ENCODE measurements at regions not wholly inside any gene's neighbourhood (a gene's known extent, or its start where the extent isn't known, plus 50 kb on each side); places are given as distances from the start of the nearest gene placed in this dataset.
"Not testable (repeated sequence)": the region's sequence is repeated elsewhere in the genome, so short reads cannot be mapped to it uniquely, and the experiment has no call there.

- no peak for DNase-seq (ENCODE audit: low read depth)
Measured at GRCh38 chr14:55897031-55897430, 221.2 kb upstream of the PELI2 start.

DNA sequence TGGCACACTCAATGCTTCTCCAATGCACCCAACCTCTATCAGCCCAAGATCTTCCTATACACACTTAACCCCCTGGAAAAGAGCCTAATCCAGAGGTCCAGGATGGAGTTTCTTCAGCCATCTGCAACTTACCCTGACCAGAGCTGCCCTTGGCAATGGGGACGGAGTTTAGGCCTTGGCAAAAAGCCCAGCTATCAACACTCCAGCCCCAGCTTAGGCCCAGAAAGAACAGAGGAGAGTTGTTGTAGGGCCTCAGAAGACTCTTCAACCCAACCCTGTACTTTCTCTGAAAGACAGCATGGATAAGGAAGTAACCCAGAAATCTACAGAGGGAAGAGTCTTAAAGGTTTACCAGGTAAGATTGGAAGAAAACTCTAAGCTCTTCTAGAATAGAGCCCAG lies 219.3 kb upstream of the PELI2 start:
- no peak for DNase-seq (ENCODE audit: low read depth)

DNA sequence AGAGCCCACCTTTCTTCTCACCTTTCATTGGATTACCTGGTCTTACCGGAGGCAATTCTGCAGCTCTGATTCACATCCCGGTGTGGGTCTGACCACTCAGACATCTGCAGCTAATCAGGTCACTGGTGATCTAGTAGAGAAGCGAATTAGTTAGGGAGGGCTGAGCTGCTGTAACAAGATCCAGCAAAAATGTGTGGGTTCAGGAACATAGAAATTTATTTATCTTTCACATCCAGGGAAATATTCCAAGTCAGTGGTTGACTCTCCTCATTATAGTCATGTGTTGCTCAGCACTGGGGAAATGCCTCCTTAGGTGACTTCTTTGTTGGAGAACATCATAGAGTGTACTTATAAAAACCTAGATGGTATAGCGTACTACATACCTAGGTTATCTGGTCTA lies 218.7 kb upstream of the PELI2 start:
- no peak for DNase-seq (ENCODE audit: low read depth)

- DNase-seq (ENCODE audit: low read depth) = no peak
Measured at GRCh38 chr14:55900749-55901148, 217.5 kb upstream of the PELI2 start.

GRCh38 chr14:55901291-55901690 lies 216.9 kb upstream of the PELI2 start:
- DNase-seq (ENCODE audit: low read depth) = no peak

DNA sequence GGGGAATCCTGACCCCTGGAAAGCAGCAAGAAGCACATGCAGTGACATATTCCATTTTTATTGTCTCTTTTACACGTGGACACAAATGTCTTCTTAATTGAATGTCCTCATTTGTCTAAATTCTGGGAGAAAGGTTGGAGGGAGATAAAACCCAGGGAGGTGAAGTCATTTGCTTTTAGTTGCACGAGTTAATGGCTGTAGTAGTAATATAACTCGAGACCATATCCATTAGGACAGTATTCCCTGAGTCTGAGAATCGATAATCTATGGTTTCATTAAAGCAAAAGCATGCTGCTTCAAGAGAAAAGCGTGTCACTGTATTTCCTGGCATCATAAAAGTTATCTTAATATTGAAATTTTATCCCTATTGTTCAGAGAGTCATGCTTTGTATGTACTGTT lies 216.0 kb upstream of the PELI2 start:
- DNase-seq (ENCODE audit: low read depth) = no peak

- DNase-seq (ENCODE audit: low read depth) = no peak
Measured at GRCh38 chr14:55904086-55904485, 214.1 kb upstream of the PELI2 start.

DNA sequence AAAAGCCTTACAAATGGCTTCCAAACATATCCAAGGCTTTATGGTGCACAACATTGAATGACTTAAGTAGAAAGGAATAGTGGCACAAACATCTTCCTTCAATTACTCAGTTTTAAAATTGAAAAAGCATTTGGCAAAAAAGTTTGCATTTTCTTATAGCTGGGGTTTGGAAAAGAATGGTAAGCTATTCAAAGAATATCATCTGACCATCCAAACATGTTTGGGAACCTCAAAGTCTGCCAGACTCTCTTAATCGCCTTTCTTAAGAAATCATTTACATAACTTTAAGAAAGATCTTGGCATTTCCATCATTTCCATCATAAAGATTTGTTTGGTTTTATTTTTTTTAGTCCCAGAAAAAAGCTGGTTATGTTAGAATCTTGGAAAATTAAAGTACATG lies 210.1 kb upstream of the PELI2 start:
- no peak for DNase-seq (ENCODE audit: low read depth)

- no peak for DNase-seq (ENCODE audit: low read depth)
Measured at GRCh38 chr14:55909879-55910278, 208.3 kb upstream of the PELI2 start.

DNA sequence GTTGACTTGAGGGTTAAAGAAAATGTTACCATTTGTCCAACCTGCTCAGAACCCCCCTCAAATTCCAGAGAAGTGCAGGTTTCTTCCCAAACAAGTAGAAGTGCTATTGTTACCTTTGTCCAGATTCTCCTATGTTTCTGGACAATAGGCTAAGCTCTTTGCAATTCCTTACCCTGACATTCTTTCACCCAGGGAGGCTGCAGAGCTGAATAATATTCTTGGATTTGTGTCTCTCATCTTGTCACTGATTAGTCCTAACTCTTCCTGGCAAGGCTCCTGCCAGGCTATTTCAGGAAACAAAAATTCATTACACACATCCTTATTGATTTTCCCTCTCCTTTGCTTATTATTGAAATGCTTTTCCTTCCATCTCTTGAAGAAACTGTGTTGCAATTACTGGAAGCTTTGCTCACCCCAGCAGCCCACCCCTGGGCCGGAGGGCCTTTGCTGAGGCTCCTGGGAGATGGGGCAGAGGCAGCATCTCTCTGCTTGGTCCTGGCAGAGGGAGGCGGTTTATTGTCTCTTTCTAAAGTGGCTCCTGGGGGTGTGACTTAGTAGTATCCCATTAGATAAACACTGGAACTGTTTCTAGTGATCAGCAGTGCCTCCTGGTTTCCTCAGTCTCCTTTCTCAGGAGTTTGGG lies 207.5 kb upstream of the PELI2 start:
- DNase-seq (ENCODE audit: low read depth) = no peak

- DNase-seq (ENCODE audit: low read depth) = no peak
Measured at GRCh38 chr14:55911776-55912175, 206.4 kb upstream of the PELI2 start.

- DNase-seq (ENCODE audit: low read depth) = no peak
Measured at GRCh38 chr14:55912344-55912743, 205.9 kb upstream of the PELI2 start.

DNA sequence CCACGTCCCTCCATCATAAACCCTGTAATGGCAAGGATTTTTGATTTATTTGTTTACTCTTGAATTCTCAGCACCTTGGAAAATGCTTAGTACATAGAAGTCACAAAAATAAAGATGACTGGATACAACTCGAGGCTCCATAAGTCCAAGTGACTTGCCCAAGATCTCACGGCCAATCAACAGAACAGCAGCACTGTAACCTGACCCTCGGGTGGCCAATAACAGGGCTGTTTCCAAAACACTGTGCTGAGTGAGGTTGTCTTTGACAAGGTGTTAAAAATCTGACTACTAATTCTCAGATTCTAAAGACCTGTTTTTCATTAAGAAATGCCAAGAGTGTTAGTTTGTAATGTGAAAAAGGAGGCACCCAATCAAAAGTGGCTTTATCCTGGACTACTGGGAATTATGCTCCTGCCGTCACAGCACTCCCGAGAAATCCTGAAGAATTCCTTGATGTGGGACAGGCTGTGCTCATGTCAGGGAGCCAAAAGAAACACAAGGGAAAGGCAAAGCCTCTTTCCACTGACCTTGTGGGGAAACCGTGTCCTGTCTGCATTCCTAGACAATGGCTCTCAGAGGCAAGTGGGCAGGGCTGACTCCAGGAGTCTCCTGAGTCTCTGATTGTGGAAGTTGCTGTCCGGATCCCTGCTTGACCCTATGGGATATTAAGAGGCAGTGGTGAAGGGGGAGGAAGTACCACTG lies 204.7 kb upstream of the PELI2 start:
- no peak for DNase-seq (ENCODE audit: low read depth)

- DNase-seq (ENCODE audit: low read depth) = no peak
Measured at GRCh38 chr14:55914771-55915170, 203.4 kb upstream of the PELI2 start.

DNA sequence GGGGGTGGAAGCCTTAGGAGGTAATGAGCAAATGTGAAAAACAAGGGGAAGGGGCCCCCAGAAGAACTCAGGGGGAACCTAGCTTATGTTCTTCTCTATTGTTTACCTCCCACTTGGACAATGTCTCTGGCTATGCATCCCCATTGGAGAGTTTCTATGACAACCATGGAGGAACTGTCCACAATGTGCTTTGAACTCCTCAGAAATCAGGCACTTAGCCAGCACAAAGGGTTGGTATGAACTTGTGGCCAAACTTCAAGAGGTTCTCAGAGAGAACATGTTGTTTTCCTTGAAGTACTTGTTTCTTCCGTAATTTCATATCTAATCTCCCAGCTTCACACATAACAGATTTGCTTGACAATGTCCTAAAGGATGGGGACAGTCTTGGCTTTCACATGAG lies 202.8 kb upstream of the PELI2 start:
- no peak for DNase-seq (ENCODE audit: low read depth)

GRCh38 chr14:55919800-55920199 lies 198.4 kb upstream of the PELI2 start:
- not testable (repeated sequence) for DNase-seq (ENCODE audit: low read depth)

DNA sequence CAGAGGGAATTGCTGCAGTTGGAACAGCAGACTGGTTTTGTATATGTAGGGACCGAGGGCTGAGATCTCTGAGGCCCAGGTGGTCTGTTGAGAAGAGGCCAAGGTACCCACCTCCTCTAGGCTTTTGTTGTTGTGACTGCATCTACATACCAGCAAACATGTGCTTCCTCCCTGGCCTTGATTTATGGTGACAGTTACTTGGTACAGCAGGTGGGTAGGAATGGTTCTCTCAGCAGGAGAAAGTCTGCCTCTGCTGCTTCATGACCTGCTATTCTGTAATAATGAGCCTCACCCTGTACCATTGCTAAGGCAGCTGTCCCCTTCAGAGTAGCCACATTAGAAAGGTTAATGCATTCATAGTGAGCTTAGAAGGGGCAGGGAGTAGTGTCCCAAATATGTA lies 196.7 kb upstream of the PELI2 start:
- no peak for DNase-seq (ENCODE audit: low read depth)

GRCh38 chr14:55926007-55926406 lies 192.2 kb upstream of the PELI2 start:
- no peak for DNase-seq (ENCODE audit: low read depth)

DNA sequence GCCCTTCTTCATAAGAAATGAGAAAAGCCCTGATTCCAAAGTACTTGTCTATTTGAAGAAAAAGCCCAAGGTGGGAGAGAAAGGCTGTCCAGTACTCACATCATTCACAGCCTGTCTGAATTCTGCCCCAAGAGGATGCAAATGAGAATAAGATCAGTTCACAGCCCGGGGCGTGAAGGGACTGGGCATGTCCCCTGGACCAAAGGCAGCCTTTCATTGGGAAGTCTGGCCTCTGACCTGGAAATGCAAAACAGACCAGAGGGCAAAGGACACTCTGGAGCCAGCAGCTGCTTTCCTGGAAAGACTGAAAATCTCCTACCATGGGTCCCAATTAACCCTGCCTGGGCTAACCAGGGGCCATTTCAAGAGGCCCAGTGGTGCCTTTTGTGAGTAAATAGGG lies 191.2 kb upstream of the PELI2 start:
- no peak for DNase-seq (ENCODE audit: low read depth)

DNA sequence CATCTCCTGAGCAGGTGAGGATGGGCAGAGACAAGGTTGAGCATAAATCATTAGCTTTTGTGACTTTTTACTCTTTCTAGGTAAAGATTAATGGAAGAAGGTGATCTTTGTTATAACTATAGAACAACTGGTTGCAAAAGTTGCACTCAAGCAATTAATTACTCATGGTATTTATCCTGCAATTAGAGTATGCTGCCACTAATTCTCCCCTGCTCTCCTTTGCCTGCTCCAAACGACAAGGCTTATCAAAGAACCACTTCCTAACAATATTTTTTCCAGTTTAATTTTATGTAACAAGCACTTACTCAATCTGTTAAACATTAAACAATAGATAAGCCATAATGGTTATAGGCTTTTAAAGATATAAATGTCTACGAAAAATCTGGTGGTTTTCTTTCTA lies 189.9 kb upstream of the PELI2 start:
- no peak for DNase-seq (ENCODE audit: low read depth)

DNA sequence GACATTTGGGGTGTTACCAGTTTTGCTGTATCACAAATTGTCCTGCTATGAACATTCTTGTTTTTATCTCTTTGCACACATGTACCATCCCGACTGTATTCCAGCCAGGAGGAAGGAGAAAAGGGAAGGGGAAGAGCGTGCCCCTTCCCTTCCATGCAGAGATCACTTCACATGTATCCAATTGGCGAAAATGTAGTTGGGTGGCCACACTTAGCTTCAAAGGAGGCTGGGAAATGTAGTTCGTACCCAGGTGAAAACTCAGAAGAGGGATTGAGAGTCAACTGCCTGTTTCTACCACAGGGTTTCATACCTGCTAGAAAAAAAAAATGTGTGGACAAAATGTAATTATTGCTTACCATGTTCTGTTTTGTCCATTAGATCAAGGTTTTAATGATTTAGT lies 189.1 kb upstream of the PELI2 start:
- DNase-seq (ENCODE audit: low read depth) = no peak

DNA sequence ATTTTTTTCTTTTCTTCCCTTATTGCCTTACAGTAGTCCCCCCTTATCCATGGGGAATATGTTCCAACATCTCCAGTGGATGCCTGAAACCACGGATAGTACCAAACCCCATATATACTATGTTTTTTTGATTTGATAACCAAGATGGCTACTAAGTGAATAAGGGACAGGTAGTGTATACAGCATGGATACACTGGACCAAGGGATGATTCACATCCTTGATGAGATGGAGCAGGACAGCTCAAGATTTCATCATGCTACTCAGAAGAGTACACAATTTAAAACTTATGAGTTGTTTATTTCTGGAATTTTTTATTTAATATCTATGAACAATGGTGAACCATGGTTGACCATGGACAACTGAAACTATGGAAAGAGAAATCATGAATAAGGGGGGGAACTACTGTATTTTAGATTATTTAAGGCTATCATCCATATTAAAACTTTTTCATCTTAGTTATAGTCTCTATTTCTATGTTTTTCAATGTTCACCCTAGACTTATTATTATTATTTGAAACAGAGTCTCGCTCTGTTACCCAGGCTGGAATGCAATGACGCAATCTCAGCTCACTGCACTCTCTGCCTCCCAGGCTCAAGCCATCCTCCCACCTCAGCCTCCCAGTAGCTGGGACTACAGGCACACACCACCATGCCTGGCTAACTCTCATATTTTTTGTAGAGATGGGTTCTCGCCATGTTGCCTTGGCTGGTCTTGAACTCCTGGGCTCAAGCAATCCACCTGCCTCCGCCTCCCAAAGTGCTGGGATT lies 188.0 kb upstream of the PELI2 start:
- DNase-seq (ENCODE audit: low read depth) = no peak

DNA sequence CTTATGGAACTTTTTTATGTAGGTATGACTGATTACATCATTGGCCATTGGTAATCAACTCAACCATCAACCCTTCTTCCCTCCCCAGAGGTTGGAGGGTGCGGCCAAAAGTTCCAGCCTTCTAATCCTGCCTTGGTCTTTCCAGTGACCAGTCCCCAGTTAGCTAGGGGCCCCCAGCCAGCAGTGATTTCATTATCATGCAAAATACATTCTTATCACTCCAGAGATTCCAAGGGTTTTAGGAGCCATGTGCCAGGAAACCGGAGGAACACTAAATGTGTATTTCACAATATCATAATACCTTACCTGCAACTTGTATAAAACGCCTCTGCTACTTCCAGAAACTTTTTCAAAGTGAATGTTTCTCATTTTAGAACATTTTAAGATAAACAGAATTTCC lies 181.5 kb upstream of the PELI2 start:
- DNase-seq (ENCODE audit: low read depth) = no peak
